Hepatocyte (in vitro differentiated cells): ENCODE measurements at regions not wholly inside any gene's neighbourhood (a gene's known extent, or its start where the extent isn't known, plus 50 kb on each side); places are given as distances from the start of the nearest gene placed in this dataset.
"Not testable (repeated sequence)": the region's sequence is repeated elsewhere in the genome, so short reads cannot be mapped to it uniquely, and the experiment has no call there.

Source experiments
- CTCF ChIP-seq: fragments of 200-600 bp; sonication (generic); IDR thresholded peaks from 2 replicates; pipeline ENCODE4 v1.5.1; 2016; ENCODE audit warnings: antibody characterized with exemption, mild to moderate bottlenecking; ENCODE audit not compliant: poor library complexity
- EZH2 ChIP-seq: fragments of 200-600 bp; sonication (generic); IDR thresholded peaks from 2 replicates; pipeline ENCODE4 v1.6.1; 2016; ENCODE audit warnings: antibody characterized with exemption, mild to moderate bottlenecking, borderline replicate concordance
- EZH2phosphoT487 ChIP-seq: fragments of 200-600 bp; sonication (generic); IDR thresholded peaks from one replicate; pipeline ENCODE4 v1.6.1; 2018; ENCODE audit warnings: antibody characterized with exemption, mild to moderate bottlenecking, low read depth, moderate library complexity; ENCODE audit not compliant: unreplicated experiment, severe bottlenecking

DNA sequence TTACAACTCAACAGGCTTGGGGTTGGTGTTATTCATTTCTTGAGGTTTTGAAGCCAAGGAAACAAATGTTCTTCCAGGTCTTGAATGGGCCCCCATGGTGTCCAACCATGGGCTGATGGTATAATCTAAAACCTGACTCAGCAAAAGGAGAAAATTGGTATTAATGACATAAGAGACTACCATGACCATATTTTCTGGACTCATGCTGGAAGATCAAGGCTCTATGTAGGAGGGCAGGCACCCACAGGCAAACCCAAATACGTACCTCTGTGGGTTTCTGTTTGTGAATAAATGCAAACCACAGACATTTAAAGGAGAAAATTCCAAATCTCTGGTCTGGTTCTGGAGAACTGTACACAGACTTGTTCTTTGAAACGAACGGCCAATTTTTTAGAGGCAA is 135.1 kb upstream of the VOPP1 start:
- TF ChIP-seq CTCF, EZH2phosphoT487, EZH2: not testable (repeated sequence)
